Islet precursor cell (in vitro differentiated cells): ENCODE measurements at regions not wholly inside any gene's neighbourhood (a gene's known extent, or its start where the extent isn't known, plus 50 kb on each side); places are given as distances from the start of the nearest gene placed in this dataset.

ENCODE experiments used
- DNase-seq: peaks from one replicate; pipeline ENCODE4 v3.0.0-alpha.2; 2018

DNA sequence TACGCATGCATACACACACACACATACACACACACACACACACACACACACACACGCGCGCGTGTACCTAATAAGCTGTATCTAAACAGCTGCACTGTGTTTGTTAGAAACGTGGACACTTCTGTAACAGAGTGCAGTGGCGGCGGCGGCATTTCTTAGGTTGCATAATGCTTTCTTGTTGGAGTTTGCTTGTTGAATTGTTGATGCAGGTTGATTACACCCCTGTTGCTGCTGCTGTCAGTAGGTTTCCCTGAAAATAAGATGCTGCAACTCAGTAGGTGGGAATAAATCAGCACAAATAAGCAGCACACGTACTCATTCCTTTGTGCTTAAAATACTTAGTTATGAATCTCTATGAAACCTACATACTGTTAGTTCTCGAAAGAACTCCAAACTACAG is 479.2 kb downstream of the LIG4 start:
- no peak for DNase-seq

DNA sequence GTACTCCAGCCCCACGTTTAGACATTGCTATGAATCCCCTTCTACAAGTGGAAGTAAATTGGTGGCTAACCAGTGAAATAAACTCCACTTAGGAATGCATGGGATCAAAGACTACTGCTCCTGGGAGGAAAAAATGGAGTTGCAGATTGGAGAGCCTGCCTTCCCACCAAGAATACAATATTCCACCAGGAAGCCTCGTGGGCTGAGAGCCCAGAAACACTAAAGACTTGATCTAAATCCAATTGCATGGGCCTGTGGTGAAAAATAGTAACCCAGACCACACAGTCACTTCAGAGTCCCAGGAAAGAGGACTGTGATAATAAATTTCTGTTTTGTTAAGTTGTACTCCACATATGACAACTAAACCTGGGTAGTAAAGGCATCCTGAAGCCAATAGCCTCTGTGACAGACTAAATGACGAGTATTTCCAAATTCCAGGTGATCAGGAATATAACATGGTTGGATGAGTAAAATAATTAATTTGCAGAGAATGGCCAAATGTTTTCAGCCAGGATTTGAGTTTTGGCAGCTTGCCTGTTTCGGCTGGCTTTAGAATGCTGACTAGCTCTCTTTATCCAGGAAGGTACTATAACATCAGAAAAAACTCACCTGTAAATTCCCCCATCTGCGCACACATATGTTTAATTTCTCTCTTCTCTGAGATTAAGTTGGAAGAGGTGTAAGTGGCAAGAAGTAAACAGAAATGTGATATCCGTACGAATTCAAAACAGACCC is 480.3 kb downstream of the LIG4 start:
- DNase-seq: no peak

DNA sequence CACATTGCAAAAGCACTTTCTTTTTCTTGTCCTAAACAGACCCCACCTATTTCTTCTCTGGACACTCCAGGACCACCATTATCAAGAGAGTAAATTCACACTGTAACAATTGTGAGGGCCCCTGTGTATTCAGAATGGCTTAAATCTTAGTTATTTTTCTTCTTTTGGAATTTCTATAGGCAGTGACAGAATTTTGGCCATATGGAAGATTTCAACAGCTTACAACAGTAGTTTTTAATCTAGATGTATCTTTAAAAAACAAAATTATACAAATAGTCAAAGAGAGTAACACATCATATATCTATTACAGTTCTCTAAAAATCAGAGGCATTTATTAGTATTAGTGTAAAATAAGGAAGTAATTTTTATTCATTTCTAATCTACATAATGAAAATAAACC is 482.1 kb downstream of the LIG4 start:
- no peak for DNase-seq

DNA sequence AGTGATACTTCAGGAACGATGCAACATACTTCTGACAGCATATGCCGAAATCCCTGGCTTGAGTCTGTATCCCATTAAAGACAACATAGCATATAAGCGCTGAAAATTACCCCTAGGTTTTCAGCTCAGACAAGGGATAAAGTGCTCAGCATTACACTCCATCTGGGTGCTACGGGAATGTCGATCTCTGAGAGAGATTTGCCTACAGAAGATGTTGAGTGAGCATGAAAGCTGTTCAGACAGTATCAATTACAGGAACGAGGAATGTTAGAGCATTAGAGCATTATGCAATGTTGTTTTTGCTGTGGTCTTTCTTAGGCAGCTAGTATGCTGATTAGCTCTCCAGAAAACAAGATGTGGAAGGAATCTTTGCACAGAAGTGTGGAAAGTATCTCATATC is 484.5 kb downstream of the LIG4 start:
- no peak for DNase-seq

- DNase-seq: no peak
These were observed 494.0 kb downstream of the LIG4 start for GRCh38 chr13:107721125-107721869.

- DNase-seq: no peak
These were observed 498.6 kb downstream of the LIG4 start for GRCh38 chr13:107716741-107717140.

DNA sequence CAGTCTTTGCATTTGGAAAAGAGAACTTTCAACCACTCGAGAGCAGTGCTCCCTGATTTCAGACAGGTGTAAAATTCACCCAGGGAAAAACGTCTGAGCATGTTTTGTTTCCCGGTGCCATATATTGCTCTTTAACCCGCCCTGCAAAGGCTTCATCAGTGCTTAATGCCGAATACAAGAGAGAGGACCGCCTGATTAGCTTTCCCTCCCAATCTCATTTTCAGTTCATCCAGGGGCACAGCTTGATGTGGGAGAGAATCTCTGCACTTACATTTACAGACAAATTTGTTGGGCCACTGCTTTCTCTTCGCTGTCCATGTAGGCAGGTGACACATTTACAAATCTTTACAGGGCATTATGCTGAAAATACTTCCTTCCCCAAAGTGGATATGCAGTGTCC is 499.1 kb downstream of the LIG4 start:
- no peak for DNase-seq

GRCh38 chr13:107715496-107715895 is 499.8 kb downstream of the LIG4 start:
- no peak for DNase-seq

- DNase-seq: no peak
These were observed 502.0 kb downstream of the LIG4 start for GRCh38 chr13:107713314-107713713.

GRCh38 chr13:107712145-107712860 is 503.0 kb downstream of the LIG4 start:
- no peak for DNase-seq

DNA sequence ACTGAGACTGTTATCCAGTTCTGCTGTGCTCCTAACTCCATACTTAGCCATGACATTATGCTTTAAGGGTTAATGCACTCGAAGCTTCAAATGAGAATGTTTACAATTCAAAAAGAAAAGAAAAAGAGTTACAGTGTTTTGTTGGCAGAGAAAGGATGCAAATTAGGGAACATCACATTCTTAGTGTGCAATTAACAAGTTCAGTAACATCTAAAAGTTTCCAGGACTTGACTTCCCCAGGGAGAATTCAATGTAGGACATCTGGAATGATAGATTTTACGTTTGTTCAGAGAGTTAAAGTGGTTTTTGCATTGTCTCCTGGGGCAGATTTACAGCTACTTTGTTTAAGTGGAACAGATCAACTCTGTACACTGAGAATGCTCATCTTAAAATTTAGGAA is 525.2 kb downstream of the LIG4 start:
- no peak for DNase-seq

DNA sequence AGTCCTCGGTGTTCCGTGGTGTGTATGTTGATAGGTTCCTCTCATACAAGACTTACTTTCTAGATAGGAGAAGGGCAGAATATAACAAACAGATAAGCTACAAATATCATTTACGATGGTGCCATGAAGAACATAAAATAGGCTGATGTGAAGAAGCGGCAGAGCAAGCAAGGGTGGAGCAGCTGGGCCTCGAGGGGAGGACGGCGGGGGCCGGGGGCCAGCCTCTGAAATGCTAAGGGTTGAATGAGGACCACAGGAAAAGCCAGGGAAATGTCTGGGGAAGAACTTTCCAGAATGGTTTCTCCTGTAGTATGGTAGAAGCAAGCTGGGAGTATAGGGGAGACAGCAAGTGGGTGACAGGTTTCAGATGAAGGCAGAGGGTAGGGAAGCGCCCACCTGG is 529.5 kb downstream of the LIG4 start:
- no peak for DNase-seq

- no peak for DNase-seq
These were observed 533.7 kb downstream of the LIG4 start for GRCh38 chr13:107681600-107681999.

- no peak for DNase-seq
These were observed 535.2 kb downstream of the LIG4 start for GRCh38 chr13:107680115-107680514.

- DNase-seq: no peak
These were observed 537.2 kb downstream of the LIG4 start for GRCh38 chr13:107678075-107678689.

- no peak for DNase-seq
These were observed 539.3 kb downstream of the LIG4 start for GRCh38 chr13:107675847-107676550.

GRCh38 chr13:107669391-107669993 is 545.8 kb downstream of the LIG4 start:
- no peak for DNase-seq

- no peak for DNase-seq
These were observed 549.3 kb downstream of the LIG4 start for GRCh38 chr13:107665926-107666458.

GRCh38 chr13:107650081-107650701 is 565.1 kb downstream of the LIG4 start:
- peak; percentile 73 for DNase-seq

DNA sequence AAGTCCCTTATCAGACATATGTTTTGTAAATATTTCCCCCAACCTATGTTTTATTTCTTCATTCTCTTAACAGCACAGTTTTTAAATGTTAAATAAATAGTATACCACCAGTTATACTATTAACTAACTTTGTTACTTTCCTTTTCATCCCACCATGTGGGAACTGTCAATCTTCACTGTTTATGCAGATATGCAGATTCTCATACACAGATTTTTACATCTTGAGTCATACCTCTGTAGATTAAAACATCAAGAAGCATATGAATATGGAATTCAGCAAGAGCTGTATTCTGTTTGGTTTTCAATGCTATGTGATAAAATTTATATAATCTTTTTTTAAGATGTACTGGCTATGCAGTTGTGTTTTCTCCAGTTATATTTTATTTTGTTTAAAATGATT is 566.3 kb downstream of the LIG4 start:
- DNase-seq: no peak

DNA sequence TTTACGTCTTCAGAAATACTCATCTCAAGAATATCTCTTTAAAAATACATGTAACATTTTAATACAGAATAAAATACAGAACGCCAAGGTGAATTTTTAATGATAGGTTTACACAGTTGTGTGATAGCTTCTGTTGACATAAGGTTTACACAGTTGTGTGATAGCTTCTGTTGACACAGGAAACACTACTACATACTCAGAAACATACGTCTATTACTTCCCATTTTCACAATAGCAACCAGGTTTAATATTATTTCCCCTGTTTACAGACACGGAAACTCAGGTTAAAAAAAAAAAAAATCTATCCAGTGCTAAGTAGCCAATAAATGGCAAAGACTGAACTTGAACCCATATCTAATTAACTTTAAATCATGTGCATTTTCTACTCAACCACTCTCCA is 571.2 kb downstream of the LIG4 start:
- no peak for DNase-seq

- DNase-seq: no peak
These were observed 571.7 kb downstream of the LIG4 start for GRCh38 chr13:107643615-107644014.
